ENCODE measurements at regions not wholly inside any gene's neighbourhood (a gene's known extent, or its start where the extent isn't known, plus 50 kb on each side); places are given as distances from the start of the nearest gene placed in this dataset.

DNA sequence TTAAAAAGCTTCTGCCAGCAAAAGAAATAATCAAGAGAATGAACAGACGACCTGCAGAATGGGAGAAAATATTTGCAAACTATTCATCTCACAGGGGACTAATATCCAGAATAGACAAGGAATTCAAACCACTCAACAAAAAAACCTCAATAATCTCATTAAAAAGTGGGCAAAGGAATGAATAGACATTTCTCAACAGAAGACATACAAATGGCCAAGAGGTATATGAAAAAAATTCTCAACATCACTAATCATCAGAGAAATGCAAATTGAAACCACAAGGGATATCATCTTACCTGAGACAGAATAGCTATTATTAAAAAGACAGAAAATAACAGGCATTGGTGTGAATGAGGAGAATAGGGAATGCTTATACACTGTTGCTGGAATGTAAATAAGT lies 270.0 kb downstream of the DACT1 start:
- TF ChIP-seq, protein P1, sequence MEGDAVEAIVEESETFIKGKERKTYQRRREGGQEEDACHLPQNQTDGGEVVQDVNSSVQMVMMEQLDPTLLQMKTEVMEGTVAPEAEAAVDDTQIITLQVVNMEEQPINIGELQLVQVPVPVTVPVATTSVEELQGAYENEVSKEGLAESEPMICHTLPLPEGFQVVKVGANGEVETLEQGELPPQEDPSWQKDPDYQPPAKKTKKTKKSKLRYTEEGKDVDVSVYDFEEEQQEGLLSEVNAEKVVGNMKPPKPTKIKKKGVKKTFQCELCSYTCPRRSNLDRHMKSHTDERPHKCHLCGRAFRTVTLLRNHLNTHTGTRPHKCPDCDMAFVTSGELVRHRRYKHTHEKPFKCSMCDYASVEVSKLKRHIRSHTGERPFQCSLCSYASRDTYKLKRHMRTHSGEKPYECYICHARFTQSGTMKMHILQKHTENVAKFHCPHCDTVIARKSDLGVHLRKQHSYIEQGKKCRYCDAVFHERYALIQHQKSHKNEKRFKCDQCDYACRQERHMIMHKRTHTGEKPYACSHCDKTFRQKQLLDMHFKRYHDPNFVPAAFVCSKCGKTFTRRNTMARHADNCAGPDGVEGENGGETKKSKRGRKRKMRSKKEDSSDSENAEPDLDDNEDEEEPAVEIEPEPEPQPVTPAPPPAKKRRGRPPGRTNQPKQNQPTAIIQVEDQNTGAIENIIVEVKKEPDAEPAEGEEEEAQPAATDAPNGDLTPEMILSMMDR (IDR thresholded peaks at IDR 0.05), result no peak
- no peak for TF ChIP-seq POLR2A (IDR thresholded peaks at IDR 0.05)
